GM18502 (cell line): ENCODE measurements at regions not wholly inside any gene's neighbourhood (a gene's known extent, or its start where the extent isn't known, plus 50 kb on each side); places are given as distances from the start of the nearest gene placed in this dataset.
"Not testable (repeated sequence)": the region's sequence is repeated elsewhere in the genome, so short reads cannot be mapped to it uniquely, and the experiment has no call there.

Experiments used
- ATAC-seq: cut with Tn5 transposase; IDR thresholded peaks from one replicate; pipeline ENCODE4 v1.9.1; 2021; ENCODE audit warnings: mild to moderate bottlenecking; ENCODE audit not compliant: unreplicated experiment, poor library complexity

DNA sequence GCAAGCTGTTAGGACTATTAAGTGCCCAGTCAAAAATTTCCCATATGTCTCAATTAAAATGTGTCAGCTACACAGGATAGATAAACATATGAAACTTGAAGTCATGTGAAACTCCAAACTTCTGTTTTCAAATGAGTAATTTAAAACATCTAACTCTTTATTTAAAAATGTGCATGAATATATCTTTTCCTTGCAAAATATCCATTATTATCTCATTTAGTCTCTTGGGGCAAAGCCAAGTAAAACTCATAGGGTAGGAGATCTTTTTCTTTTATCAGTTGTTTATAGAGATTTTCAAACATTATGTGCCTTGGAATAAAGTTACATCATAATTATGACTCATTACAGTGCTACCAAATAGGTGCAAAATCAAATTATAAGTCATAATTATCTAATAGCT lies 2020.1 kb upstream of the PRR20A start:
- no peak for ATAC-seq

DNA sequence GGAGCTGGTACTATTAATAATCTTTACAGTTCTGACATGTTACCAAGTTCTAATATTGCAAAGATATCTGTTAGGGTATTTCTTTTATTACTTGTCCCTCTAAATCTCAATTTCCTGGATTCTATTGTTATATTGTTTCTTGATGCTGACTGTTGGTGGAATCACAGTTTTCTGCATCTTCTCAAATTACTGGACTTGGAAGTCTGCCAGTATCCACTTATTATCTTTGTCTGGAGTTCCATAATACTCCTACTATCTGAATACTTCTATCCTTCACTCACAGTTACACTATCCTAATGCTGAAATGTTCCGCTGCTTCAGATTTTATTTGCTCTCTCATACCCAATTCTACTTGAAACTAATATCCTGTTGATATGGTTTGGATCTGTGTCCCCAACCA lies 1985.7 kb upstream of the PRR20A start:
- ATAC-seq: no peak

DNA sequence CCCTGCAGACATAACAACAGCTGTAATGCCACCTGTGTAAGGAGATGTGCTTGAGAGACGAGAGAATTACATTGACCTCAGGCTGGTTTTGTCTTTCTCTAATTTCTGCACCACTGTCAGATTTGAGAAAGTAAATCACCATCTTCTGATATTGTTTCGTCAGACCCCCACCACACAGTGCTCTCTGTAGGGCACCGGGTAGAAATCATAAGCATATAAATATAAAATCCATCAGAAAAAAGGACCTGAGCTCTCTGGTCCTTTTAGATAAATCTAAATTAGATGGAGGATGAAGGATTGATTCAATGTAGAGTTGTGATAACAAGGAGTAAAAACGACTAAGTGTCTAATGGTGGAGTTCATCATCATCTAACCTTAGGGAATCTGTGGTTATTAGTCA lies 1981.0 kb upstream of the PRR20A start:
- ATAC-seq: no peak

DNA sequence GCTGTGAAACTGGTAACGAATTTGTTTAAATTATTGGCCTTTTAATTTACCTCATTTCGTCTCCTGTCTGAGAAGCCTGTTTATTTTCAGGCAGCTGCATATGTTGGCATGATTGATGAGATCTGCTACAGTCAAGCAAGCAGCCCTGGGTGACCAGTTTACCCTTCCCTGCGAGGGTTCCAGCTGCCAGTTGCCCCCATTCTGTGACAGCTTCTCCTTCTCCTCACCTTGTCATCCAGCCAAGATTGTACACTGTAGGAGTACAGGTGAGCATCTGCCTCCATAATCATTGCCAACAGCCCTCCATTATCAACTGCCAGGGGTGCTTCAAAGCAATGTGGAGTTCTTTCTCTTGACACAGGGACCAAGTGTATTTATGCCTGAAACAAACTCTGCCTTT lies 1979.9 kb upstream of the PRR20A start:
- ATAC-seq: no peak

DNA sequence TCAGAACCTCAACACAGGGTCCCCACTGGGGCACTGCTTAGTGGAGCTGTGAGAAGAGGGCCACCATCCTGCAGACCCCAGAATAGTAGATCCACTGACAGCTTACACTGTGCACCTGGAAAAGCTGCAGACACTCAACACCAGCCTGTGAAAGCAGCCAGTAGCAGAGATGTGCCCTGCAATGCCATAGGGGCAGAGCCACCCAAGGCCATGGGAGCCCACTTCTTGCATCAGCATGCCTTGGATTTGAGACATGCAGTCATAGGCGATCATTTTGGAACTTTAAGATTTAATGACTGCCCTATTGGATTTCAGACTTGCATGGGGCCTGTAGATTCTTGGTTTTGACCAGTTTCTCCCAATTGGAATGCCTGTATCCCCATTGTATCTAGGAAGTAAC lies 1962.1 kb upstream of the PRR20A start:
- ATAC-seq: not testable (repeated sequence)

DNA sequence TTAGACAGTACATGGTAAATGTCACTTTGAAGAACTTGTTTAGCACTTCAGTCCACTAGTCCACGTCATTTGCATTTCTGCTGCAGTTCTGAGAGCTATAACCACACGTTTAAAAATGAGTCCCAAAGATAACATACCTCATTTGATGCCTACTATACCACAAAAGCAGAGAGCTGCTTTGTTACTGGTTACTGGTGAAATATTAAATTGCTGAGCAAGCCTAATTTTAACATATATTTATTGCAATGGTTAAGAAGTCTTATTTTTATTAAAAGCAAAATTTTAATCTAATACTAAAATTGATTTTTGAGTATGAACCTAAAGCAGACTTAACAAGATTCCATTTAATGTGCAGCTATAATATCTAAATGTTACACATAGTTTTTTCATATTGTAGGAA lies 1949.7 kb upstream of the PRR20A start:
- no peak for ATAC-seq

DNA sequence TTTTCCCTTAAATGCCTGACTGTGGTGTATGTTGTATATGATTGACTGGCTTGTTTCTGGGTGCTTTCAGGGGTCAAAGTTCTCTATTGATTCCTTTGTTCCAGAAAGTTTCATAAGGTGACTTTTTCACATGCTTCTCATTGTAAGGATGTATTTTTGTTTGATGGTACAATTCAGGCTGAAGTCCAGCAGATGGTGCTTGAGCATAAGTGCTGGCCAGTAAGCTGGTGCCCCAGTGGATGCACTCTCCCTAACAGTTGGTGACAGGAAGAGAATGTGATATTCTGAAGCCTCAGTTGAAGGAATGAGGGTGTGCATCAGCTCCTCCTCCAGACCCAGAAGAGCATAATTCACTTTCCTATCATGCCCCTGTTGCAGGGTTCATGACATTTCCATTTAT lies 1941.6 kb upstream of the PRR20A start:
- ATAC-seq: no peak

DNA sequence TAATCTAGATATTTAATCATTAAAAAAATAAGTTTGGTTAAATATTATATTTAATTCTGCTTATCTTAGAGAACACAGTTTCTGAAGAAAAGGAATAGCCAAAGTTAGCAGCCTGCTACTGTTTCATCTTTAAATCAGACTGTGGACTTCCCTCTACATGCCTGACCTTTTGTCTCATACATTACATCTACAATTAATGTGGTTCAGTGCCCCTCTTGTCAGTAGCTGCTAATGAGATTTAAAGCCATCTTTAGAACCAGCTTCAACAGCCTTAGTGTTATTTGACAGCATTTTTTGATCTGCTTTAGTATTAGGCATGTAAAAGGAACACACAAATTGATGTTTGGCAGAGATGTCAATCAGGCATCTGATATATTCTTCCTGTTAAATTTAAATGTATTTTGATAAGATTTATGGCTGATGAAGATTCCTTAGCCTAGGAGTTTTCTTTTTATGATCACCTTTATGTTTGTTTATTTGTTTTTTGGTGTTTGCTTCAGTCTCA lies 1925.8 kb upstream of the PRR20A start:
- ATAC-seq: no peak

DNA sequence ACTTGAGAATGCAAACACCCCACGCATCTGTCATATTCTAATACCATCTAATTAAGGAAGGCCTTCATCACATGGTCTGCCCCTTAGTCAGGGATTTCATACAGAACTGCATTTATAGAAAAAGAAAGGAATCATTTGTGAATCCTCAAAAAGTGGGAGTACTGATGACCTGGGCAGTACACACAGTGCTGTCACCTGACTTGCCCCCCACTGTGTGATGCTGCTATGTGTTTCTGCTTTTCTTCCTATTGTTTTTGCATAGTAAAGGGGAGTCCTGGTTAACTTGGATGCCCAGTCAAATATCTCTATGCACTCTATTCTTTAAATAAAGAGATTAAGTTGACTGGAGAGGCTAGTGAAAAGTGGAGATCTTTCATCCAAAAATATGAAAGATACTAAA lies 1921.2 kb upstream of the PRR20A start:
- no peak for ATAC-seq

DNA sequence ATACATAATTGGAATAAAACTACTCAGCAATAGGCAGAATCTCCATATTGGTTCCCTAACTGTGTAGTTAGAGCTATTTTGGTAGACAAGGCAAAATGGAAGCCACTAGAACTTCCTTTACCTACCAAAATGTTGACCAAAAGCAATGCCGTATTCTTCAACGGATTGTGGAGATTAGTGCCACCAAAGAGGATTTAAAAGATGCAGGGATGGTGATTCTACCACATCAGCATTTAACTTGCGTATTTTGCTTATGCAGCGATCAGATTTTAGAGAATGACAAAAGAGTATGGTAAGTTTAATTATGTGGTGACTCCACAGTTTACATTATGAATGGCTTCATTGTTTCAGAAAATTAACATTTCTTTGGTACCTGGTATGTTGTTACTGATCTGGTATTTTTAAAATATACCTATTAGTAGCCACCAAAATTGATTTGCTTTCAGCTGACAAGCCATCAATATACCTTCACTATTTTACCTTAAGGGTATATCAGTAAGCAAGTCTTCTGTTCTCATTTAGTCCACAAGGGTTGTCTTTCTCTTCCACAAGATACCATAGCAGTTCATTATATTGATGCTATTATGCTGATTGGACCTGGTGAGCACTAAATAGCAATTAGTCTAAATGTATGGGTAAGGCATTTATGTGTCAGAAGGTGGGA lies 1910.7 kb upstream of the PRR20A start:
- ATAC-seq: no peak

DNA sequence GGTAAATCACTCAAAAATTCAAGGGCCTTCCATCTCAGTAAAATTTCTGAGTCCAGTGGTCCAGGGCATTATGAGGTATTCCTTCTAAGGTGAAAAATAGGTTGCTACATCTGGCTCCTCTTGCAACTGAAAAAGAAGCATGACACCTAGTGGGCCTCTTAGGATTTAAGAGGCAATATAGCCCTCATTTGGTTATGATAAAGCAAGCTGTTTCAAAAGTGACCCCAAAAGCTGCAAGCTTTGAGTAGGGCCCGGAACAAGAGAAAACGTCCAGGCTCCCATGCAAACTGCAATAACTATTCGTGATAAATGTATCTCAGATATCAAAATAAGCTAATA lies 1910.2 kb upstream of the PRR20A start:
- no peak for ATAC-seq

DNA sequence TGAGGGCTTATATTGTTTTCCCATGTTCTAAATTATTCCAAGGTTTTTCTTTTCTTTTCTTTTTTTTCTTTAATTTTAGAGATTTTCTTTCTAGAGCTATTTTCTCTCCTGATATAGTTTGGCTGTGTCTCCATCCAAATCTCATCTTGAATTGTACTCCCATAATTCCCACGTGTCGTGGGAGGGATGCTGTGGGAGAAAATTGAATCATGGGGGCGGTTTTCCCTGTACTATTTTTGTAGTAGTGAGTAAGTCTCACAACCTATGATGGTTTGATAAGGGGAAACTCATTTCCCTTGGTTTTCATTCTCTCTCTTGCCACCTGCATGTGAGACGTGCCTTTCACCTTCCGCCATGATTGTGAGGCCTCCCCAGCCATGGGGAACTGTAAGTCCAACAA lies 1906.4 kb upstream of the PRR20A start:
- no peak for ATAC-seq

DNA sequence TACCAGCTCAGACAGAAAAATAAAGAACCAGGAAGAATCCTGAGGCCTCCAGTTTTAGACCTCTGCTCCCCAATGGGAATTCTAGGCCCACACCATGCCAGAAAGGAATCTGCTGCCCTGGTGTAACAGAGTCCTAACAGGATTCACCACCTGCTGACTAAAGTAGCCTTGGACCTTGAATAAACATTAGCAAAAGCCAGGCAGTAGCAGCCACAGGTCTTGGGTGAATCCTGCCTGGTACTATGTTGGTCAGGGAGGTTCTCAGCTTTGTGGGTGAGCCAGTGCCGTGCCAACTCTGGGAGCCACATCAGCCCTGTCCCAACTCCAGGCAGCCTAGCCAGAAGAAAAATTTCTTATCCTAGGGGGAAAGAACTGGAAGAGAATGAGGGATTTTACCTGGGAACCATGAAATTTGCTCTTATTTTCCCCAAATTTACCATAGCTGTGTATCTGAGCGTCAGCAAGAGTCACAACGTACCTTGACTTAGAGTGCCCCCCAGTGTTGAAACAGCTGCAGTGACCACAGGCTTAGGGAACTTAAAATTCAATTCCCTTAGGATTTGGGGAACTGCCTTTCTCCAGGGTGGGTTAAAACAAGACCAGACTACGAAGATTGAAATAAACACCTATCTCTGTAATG lies 1895.6 kb upstream of the PRR20A start:
- ATAC-seq: no peak

DNA sequence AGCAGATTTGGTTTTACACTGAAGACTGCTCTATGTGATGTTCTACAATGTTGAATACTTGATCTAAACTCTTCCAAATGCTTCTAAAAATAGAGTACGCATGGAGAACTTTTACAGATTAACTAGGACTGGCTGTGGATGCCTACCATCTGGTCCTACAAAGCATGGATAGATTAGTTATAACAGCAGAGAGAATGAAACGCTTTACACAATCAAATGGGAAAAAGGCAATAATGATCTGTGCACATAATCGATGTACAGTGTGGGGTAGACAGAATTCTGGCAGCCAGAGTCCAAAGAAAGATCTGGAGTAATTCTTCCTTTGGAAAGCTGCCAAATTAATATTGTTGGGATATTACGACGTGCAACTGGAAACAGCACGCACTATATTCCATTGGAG lies 1885.5 kb upstream of the PRR20A start:
- no peak for ATAC-seq

DNA sequence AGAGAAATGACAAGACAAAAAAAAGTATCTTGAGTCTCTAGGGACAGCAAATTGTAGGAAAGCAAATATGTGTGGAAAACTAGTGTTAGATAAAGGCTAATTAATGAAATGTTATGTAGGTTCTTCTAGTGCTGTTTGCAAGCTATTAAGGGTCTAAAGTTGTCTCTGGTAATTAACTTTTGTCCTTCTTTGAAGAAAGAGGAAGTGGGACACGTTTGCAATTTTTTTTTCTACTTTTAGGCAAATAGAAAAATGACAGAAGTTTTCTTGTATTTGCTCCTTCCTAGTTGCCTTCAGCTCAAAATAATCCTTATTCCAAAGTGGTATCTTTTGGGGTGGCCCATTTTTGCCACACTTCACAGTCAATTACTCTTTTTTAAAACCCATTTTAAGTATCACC lies 1877.7 kb upstream of the PRR20A start:
- no peak for ATAC-seq

DNA sequence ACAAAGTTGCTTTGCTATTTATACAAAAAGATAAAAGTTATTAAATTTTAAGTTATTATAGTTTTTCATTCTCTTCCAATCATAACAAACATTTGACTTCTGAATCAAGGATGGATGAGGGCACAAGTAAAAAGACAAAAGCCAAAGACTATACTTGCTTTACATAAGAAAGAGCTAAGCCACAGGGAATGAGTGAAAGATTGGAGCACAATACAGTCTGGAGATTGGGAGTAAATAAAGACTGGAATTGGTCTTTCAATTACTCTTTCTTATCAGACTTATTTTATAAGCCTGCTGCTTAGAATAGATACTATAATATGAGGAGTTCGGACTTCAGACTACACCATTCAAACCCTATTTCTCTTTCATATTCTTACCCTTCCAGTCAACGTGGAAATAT lies 1874.1 kb upstream of the PRR20A start:
- no peak for ATAC-seq

DNA sequence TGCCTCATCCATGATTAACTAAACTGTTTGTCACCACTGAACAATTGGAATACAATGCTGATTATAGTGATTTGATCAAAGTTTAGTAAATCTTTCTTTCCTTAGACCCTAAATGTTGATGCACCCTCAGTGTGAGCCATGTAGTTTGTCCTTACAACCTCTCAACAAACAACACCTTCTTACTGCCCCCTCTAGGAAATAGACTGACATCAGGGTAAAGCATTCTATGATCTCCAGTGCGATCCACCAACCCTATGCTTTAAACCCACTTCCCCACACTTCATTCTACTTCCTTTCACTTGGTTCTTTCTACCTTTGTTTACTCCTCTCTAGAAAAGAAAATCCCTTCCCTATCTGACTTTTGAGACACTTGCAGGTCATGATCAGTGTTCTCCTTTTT lies 1842.5 kb upstream of the PRR20A start:
- no peak for ATAC-seq

DNA sequence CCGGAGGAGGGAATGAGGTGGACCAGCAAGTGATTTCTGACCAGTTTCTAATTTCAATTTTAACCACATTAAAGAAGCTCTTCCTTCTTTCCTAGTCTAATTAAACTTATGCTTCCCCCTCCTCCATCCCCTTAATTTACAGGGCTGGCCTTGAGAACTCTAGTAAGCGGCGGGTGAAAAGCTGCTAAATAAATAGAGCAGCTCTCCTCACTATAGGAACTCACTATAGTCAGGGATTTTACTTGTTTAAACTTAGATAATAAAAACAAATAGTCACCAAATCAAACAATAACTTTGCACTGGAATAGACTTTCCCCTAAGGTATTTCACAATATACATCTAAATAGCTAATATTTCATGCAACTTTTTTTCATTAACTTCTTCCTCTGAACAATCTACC lies 1838.2 kb upstream of the PRR20A start:
- ATAC-seq: no peak

DNA sequence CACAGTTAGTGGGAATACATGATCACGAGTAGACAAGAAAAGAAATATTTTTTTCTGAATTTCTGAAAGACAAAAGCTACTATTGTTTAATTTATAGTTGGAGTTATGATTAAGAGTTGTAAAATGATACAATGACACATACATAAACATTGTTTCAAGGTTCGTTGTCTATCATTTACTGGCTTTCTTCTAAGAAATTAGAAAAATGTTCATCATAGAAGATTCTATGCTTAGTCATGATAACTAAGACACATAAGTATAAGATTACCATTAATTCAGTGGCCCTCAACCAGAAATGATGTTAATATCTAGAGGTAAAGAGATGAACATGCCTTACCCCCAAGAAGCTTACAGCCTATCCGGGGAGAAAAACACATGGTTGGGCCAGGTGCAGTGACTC lies 1832.8 kb upstream of the PRR20A start:
- ATAC-seq: no peak

DNA sequence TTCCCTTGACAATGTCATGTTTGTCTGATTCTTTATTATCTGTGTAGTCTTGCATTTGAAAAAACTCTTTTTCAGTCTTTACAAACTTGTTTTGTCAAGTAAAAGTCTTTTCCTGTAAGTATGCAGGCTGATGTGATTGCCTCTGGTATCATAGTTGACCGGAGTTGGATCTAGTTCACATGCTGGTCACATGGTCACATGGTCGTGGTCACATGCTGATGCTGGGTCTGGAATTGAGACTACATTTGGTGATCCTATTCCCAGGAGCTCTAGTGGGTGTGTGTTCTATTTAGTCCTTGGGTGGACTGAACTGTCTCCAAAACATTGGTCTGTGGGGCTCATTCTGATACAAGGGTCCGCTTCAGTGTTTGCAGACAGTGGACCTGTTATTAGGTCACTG lies 1798.8 kb upstream of the PRR20A start:
- no peak for ATAC-seq

DNA sequence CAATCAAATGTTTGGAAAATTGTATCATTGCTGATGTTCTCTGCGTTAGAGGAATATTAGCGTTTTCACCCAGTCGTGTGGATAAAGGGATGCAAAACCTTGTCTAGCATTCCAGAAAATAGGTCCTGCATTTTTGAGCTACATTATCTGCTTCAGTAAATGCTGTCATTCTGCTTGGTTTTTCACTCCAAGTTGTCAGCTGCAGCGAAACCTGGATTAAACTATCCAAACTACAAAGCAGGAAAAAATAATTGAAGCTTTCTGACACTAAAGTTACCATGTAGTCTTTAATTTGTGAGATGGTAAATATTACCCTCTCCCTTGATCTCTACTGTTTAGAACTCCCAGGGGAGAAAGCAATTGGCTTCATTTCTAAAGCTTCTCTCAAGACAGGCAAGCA lies 1795.5 kb upstream of the PRR20A start:
- ATAC-seq: no peak

DNA sequence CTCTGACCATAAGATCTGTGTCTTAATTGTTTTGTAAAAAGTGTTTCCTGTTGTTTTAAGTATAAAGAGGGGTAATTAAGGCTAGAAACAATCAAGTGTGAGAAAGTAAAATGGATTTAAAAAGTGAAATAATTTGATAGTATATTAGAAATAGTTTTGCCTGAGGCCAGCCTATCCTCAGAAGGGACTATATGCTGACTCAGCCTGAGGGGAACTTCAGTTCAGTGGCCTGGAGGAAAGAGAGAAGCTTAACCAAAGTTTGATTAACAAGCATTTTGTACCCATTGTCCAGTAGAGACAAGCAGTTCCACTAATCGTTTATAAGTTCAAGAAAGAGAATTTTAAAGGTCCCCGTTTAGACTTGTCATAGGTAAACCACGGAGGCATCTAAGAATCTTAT lies 1793.2 kb upstream of the PRR20A start:
- ATAC-seq: no peak
